K562 (cell line): ENCODE measurements at regions not wholly inside any gene's neighbourhood (a gene's known extent, or its start where the extent isn't known, plus 50 kb on each side); places are given as distances from the start of the nearest gene placed in this dataset.

Experiments used
- ATAC-seq: fragments of 200-7000 bp; cut with Tn5 transposase; 3 replicates; pipeline ENCODE4 v1.9.1; 2020; ENCODE audit warnings: moderate library complexity
- BruUV-seq: library from RNA; stranded (reverse); fragments of 400-500 nt; replicated peaks from 2 replicates; lab custom pipeline; 2021; lab: Mats Ljungman, UMichigan
- CTCF ChIA-PET: fragments of 300-600 bp; formaldehyde crosslinking; extraction: SDS; loops from one replicate; lab custom pipeline; 2021; ENCODE audit warnings: low intra/inter-chr PET ratio; lab: Yijun Ruan, JAX
- POLR2A ChIA-PET: fragments of 300-600, 350-650 bp; sonication (Branson Sonifier 250); formaldehyde crosslinking; extraction: SDS; loops from one replicate; lab custom pipeline; 2021; ENCODE audit warnings: antibody characterized with exemption, inconsistent platforms; lab: Yijun Ruan, JAX
- DNase-seq, 4 experiments: peaks; one replicate each; pipeline versions ENCODE4 v3.0.0 to v3.0.0-alpha.2; 2011 to 2018; ENCODE audit warnings: low spot score in 3 of 4, mixed read lengths in 3 of 4; ENCODE audit errors: extremely low read depth in 1 of 4
- FAIRE-seq: peaks from 2 replicates; lab custom pipeline; 2011; peaks lifted over from hg19 to GRCh38; lab: Jason Lieb, UNC
- H2AFZ ChIP-seq: 2 replicates; pipeline ENCODE4 v1.6.0; 2011; ENCODE audit warnings: low read depth, low read length, control low read depth, inconsistent platforms
- H3K27ac ChIP-seq: fragments of 200-600 bp; 3 replicates; pipeline ENCODE4 v1.8.0; 2011; ENCODE audit warnings: low read depth, mild to moderate bottlenecking, control low read depth, inconsistent platforms, low read length, moderate library complexity, mixed read lengths; ENCODE audit errors: extremely low read depth
- H3K27me3 ChIP-seq, 2 experiments: fragments of 300-600 bp in 1 of 2; 2 replicates in 1 of 2; 3 replicates in 1 of 2; pipeline versions ENCODE4 v1.6.0 to v1.8.0; 2011; ENCODE audit warnings: inconsistent platforms in 2 of 2, low read length in 2 of 2, mild to moderate bottlenecking in 1 of 2, mixed read lengths in 1 of 2, moderate library complexity in 1 of 2; ENCODE audit not compliant: control insufficient read depth in 2 of 2, insufficient read depth in 2 of 2
- H3K36me3 ChIP-seq: fragments of 300-600 bp; 3 replicates; pipeline ENCODE4 v1.8.0; 2011; ENCODE audit warnings: mild to moderate bottlenecking, low read length, inconsistent platforms; ENCODE audit not compliant: control insufficient read depth, insufficient read depth
- H3K4me1 ChIP-seq, 2 experiments: fragments of 200-600 bp in 1 of 2; replicated peaks in 1 of 2; 2 replicates in 1 of 2; 3 replicates in 1 of 2; pipeline versions ENCODE4 v1.5.1 to v1.8.0; 2011; ENCODE audit warnings: inconsistent platforms in 2 of 2, low read length in 2 of 2, mild to moderate bottlenecking in 1 of 2, mixed read lengths in 1 of 2, moderate library complexity in 1 of 2; ENCODE audit not compliant: control insufficient read depth in 2 of 2, insufficient read depth in 2 of 2
- H3K4me2 ChIP-seq: 2 replicates; pipeline ENCODE4 v1.6.1; 2011; ENCODE audit warnings: low read length, control low read depth, inconsistent platforms, mixed read lengths; ENCODE audit not compliant: insufficient read depth
- H3K4me3 ChIP-seq: fragments of 200-600 bp; sonication (generic), shearing (Covaris generic); 2 replicates; pipeline ENCODE4 v1.5.1; 2016; ENCODE audit warnings: control low read depth, inconsistent platforms
- H3K79me2 ChIP-seq: fragments of 200-600 bp; 3 replicates; pipeline ENCODE4 v1.8.0; 2011; ENCODE audit warnings: low read length, inconsistent platforms; ENCODE audit not compliant: control insufficient read depth, insufficient read depth
- H3K9ac ChIP-seq, 2 experiments: 2 replicates each; pipeline versions ENCODE4 v1.6.0 to v1.6.1; 2011; ENCODE audit warnings: low read depth in 2 of 2, low read length in 2 of 2, control low read depth in 1 of 2, inconsistent platforms in 1 of 2, mild to moderate bottlenecking in 1 of 2, mixed read lengths in 1 of 2; ENCODE audit not compliant: insufficient read depth in 1 of 2
- H3K9me1 ChIP-seq: one replicate; pipeline ENCODE4 v1.6.0; 2011; ENCODE audit warnings: inconsistent platforms, mild to moderate bottlenecking, low read length, moderate library complexity; ENCODE audit not compliant: control insufficient read depth, insufficient read depth
- H3K9me3 ChIP-seq: replicated peaks from 2 replicates; pipeline ENCODE4 v1.5.1; 2011; ENCODE audit warnings: low read depth, low read length, inconsistent platforms; ENCODE audit not compliant: control insufficient read depth, insufficient read depth
- H4K20me1 ChIP-seq: replicated peaks from 2 replicates; pipeline ENCODE4 v1.6.1; 2011; ENCODE audit warnings: low read length, inconsistent platforms, mixed read lengths; ENCODE audit not compliant: control insufficient read depth, insufficient read depth
- ETS2 ChIP-seq: IDR thresholded peaks from 2 replicates; pipeline ENCODE4 v1.6.1; 2016; ENCODE audit warnings: borderline replicate concordance, missing genetic modification characterization, mild to moderate bottlenecking, moderate library complexity, missing compliant biosample characterization; ENCODE audit not compliant: poor library complexity, severe bottlenecking
- HEY1 ChIP-seq: fragments of 250-450 bp; sonication (Bioruptor Pico); IDR thresholded peaks from 2 replicates; pipeline ENCODE4 v1.5.0; 2020; ENCODE audit warnings: mild to moderate bottlenecking, moderate library complexity, borderline replicate concordance
- HMG20A ChIP-seq: fragments of 450-650 bp; formaldehyde crosslinking; conservative IDR thresholded peaks from 2 replicates; pipeline ENCODE4 v1.4.0; 2020; ENCODE audit warnings: mild to moderate bottlenecking, mixed read lengths
- ZNF586 ChIP-seq: fragments of 450-650 bp; formaldehyde crosslinking; conservative IDR thresholded peaks from 2 replicates; pipeline ENCODE4 v1.4.0; 2020; ENCODE audit warnings: mild to moderate bottlenecking, moderate library complexity
- WGBS: fragments of 100-300 bp; shearing (Covaris generic); methylation state at CpG from one replicate; pipeline ENCODE4 v1.1.6; 2016; ENCODE audit warnings: low coverage, mixed read lengths; ENCODE audit not compliant: insufficient coverage; ENCODE audit errors: missing lambda C conversion rate; 5-methylcytosine and 5-hydroxymethylcytosine counted together
- in situ Hi-C: fragments of 300-500 bp; cut with MboI; formaldehyde crosslinking; loops from 4 replicates; pipeline ENCODE4 v1.15.0; 2018; ENCODE audit warnings: inconsistent platforms, mixed read lengths
- intact Hi-C: fragments of 100-400 bp; cut with micrococcal nuclease; formaldehyde crosslinking; loops from 2 replicates; pipeline ENCODE4 v1.14.2; 2022
- TF ChIP-seq, protein P1 (sequence below): sonication (generic); formaldehyde crosslinking; IDR thresholded peaks from 2 replicates; pipeline ENCODE4 v1.8.0; 2022; ENCODE audit warnings: mild to moderate bottlenecking, missing genetic modification reagents

DNA sequence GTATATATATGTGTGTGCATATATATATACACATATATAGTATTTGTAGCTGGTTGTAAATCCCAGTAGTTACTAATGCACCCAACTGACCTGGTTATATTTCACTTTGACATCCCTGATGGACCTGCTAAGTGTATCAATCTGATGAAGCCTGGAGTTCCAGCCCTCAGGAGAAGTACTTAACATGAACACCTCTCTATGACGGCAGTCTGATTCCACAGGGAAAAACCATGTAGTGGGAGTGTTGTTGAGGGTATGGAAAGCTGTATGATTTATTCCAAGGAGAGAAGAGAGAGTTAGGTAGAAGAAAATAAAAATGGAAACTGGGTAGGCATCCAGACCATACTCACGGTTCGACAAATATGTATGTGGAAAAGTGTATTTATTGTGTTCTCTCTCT, 531.2 kb upstream of the SEMA6D start:
- H3K27ac ChIP-seq = no peak overlapping the region
- TF ChIP-seq, protein P1, sequence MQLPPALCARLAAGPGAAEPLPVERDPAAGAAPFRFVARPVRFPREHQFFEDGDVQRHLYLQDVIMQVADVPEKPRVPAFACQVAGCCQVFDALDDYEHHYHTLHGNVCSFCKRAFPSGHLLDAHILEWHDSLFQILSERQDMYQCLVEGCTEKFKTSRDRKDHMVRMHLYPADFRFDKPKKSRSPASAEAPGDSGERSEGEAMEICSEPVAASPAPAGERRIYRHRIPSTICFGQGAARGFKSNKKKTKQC (CRISPR knock-in tag) = no peak
- TF ChIP-seq ZNF586 (no peak), ETS2 (tag) (no peak), HEY1 (CRISPR knock-in tag) (no peak), HMG20A (no peak)
- H3K4me3 ChIP-seq = no peak overlapping the region
- H3K9me3 ChIP-seq = no peaks in the 10 kb centered on the region
- FAIRE-seq (no peak), DNase-seq (no peak), ATAC-seq (no peak)
- intact Hi-C loops = no loop called here
- no peak overlapping the region for H2AFZ ChIP-seq
- H3K27me3 ChIP-seq = no peaks in the 10 kb centered on the region
- CTCF ChIA-PET = no interaction called here
- BruUV-seq = no TSS peak
- no peaks in the 10 kb centered on the region for H3K79me2 ChIP-seq
- no peak overlapping the region for H3K9ac ChIP-seq
- no peak overlapping the region for H3K4me2 ChIP-seq
- no peaks in the 10 kb centered on the region for H3K36me3 ChIP-seq
- in situ Hi-C loops = no loop called here
- H3K9me1 ChIP-seq = no peaks in the 10 kb centered on the region
- no peaks in the 10 kb centered on the region for H4K20me1 ChIP-seq
- H3K4me1 ChIP-seq = no peaks in the 10 kb centered on the region
- 2% methylated on average over 3 of the region's 3 CpGs for WGBS
- POLR2A ChIA-PET = no interaction called here
